ENCODE measurements at regions not wholly inside any gene's neighbourhood (a gene's known extent, or its start where the extent isn't known, plus 50 kb on each side); places are given as distances from the start of the nearest gene placed in this dataset.

- no peak overlapping the region for H3K18ac ChIP-seq (ENCODE audit: low read length)
- no peaks in the 10 kb centered on the region for H3K9me3 ChIP-seq (ENCODE audit: insufficient read depth, low read depth, low read length)
- H2BK12ac ChIP-seq (ENCODE audit: low read length): no peak overlapping the region
- H3K4me2 ChIP-seq (ENCODE audit: low read length): no peak overlapping the region
- no peak overlapping the region for H2BK120ac ChIP-seq (ENCODE audit: insufficient read depth, low read length, poor library complexity)
- no peaks in the 10 kb centered on the region for H3K27me3 ChIP-seq (ENCODE audit: insufficient read depth, low read length)
- no peaks in the 10 kb centered on the region for H3K36me3 ChIP-seq (ENCODE audit: control insufficient read depth in 1 of 2, insufficient read depth in 2 of 2, low read length in 2 of 2)
- no peaks in the 10 kb centered on the region for H3K79me1 ChIP-seq (ENCODE audit: low read length)
- H3K4ac ChIP-seq (ENCODE audit: low read depth, low read length): no peak overlapping the region
- H4K91ac ChIP-seq (ENCODE audit: low read depth, low read length): no peak overlapping the region
- H4K8ac ChIP-seq (ENCODE audit: low read depth, low read length): no peak overlapping the region
- no peak overlapping the region for H3K4me3 ChIP-seq (ENCODE audit: low read depth, low read length)
- H3K9ac ChIP-seq (ENCODE audit: low read length): no peak overlapping the region
- H3K23ac ChIP-seq (ENCODE audit: low read length): no peak overlapping the region
- no peaks in the 10 kb centered on the region for H3K4me1 ChIP-seq (ENCODE audit: control insufficient read depth in 1 of 2, insufficient read depth in 2 of 2, low read length in 2 of 2)
- H2AK5ac ChIP-seq (ENCODE audit: low read length): no peak overlapping the region
- no CpG with 5 or more reads among the region's 2 CpGs for WGBS (ENCODE audit: extremely low coverage, insufficient coverage, insufficient read length)
- no peak overlapping the region for H2AFZ ChIP-seq (ENCODE audit: insufficient read depth, low read length, poor library complexity)
- H3K79me2 ChIP-seq (ENCODE audit: control insufficient read depth, insufficient read depth, low read length, poor library complexity): no peaks in the 10 kb centered on the region
- no peak overlapping the region for H2BK5ac ChIP-seq (ENCODE audit: low read depth, low read length, poor library complexity)
- H3K14ac ChIP-seq (ENCODE audit: low read length): no peak overlapping the region
- no peak overlapping the region for H3K27ac ChIP-seq (ENCODE audit: low read depth, low read length)
- H4K12ac ChIP-seq (ENCODE audit: low read depth, low read length): no peak overlapping the region
- DNase-seq: no peak
Measured at GRCh38 chr1:199071080-199071479, 432.2 kb downstream of the PTPRC start.

- Histone ChIP-seq H2AK5ac (ENCODE audit: low read length) (no peak overlapping the region), H3K4ac (ENCODE audit: low read depth, low read length) (no peak overlapping the region), H3K4me3 (ENCODE audit: low read depth, low read length) (no peak overlapping the region), H3K27me3 (ENCODE audit: insufficient read depth, low read length) (no peaks in the 10 kb centered on the region), H2BK5ac (ENCODE audit: low read depth, low read length, poor library complexity) (no peak overlapping the region), H3K36me3 (ENCODE audit: control insufficient read depth in 1 of 2, insufficient read depth in 2 of 2, low read length in 2 of 2) (no peaks in the 10 kb centered on the region), H4K12ac (ENCODE audit: low read depth, low read length) (no peak overlapping the region), H3K14ac (ENCODE audit: low read length) (no peak overlapping the region), H3K18ac (ENCODE audit: low read length) (no peak overlapping the region), H3K79me2 (ENCODE audit: control insufficient read depth, insufficient read depth, low read length, poor library complexity) (no peaks in the 10 kb centered on the region), H3K23ac (ENCODE audit: low read length) (no peak overlapping the region), H3K4me1 (ENCODE audit: control insufficient read depth in 1 of 2, insufficient read depth in 2 of 2, low read length in 2 of 2) (no peaks in the 10 kb centered on the region), H3K9me3 (ENCODE audit: insufficient read depth, low read depth, low read length) (no peaks in the 10 kb centered on the region), H2AFZ (ENCODE audit: insufficient read depth, low read length, poor library complexity) (no peak overlapping the region), H2BK120ac (ENCODE audit: insufficient read depth, low read length, poor library complexity) (no peak overlapping the region), H2BK12ac (ENCODE audit: low read length) (no peak overlapping the region), H4K8ac (ENCODE audit: low read depth, low read length) (no peak overlapping the region), H3K9ac (ENCODE audit: low read length) (no peak overlapping the region), H3K4me2 (ENCODE audit: low read length) (no peak overlapping the region), H3K79me1 (ENCODE audit: low read length) (no peaks in the 10 kb centered on the region), H4K91ac (ENCODE audit: low read depth, low read length) (no peak overlapping the region), H3K27ac (ENCODE audit: low read depth, low read length) (no peak overlapping the region)
- DNase-seq: peak; percentile 16 to 95
- WGBS (ENCODE audit: extremely low coverage, insufficient coverage, insufficient read length): no CpG with 5 or more reads among the region's 1 CpG
Measured at GRCh38 chr1:199073166-199073565, 434.3 kb downstream of the PTPRC start.

GRCh38 chr1:199075792-199076191, 437.0 kb downstream of the PTPRC start:
- no peak overlapping the region for H4K91ac ChIP-seq (ENCODE audit: low read depth, low read length)
- H3K4me3 ChIP-seq (ENCODE audit: low read depth, low read length): no peak overlapping the region
- H3K18ac ChIP-seq (ENCODE audit: low read length): no peak overlapping the region
- H2BK5ac ChIP-seq (ENCODE audit: low read depth, low read length, poor library complexity): no peak overlapping the region
- no peak overlapping the region for H2AK5ac ChIP-seq (ENCODE audit: low read length)
- no peak overlapping the region for H4K8ac ChIP-seq (ENCODE audit: low read depth, low read length)
- H4K12ac ChIP-seq (ENCODE audit: low read depth, low read length): no peak overlapping the region
- H3K27me3 ChIP-seq (ENCODE audit: insufficient read depth, low read length): no peaks in the 10 kb centered on the region
- no peak overlapping the region for H3K4ac ChIP-seq (ENCODE audit: low read depth, low read length)
- H2BK12ac ChIP-seq (ENCODE audit: low read length): peak overlapping the region; percentile 22
- no peak overlapping the region for H3K9ac ChIP-seq (ENCODE audit: low read length)
- no peak overlapping the region for H2BK120ac ChIP-seq (ENCODE audit: insufficient read depth, low read length, poor library complexity)
- H3K79me2 ChIP-seq (ENCODE audit: control insufficient read depth, insufficient read depth, low read length, poor library complexity): no peaks in the 10 kb centered on the region
- no peak overlapping the region for H3K23ac ChIP-seq (ENCODE audit: low read length)
- no peak overlapping the region for H3K4me2 ChIP-seq (ENCODE audit: low read length)
- no peaks in the 10 kb centered on the region for H3K36me3 ChIP-seq (ENCODE audit: control insufficient read depth in 1 of 2, insufficient read depth in 2 of 2, low read length in 2 of 2)
- DNase-seq: no peak
- H2AFZ ChIP-seq (ENCODE audit: insufficient read depth, low read length, poor library complexity): peak overlapping the region; percentile 63
- no peaks in the 10 kb centered on the region for H3K4me1 ChIP-seq (ENCODE audit: control insufficient read depth in 1 of 2, insufficient read depth in 2 of 2, low read length in 2 of 2)
- no peaks in the 10 kb centered on the region for H3K9me3 ChIP-seq (ENCODE audit: insufficient read depth, low read depth, low read length)
- H3K27ac ChIP-seq (ENCODE audit: low read depth, low read length): no peak overlapping the region
- WGBS (ENCODE audit: extremely low coverage, insufficient coverage, insufficient read length): no CpG with 5 or more reads among the region's 2 CpGs
- H3K14ac ChIP-seq (ENCODE audit: low read length): no peak overlapping the region
- no peaks in the 10 kb centered on the region for H3K79me1 ChIP-seq (ENCODE audit: low read length)

- Histone ChIP-seq H3K79me1 (ENCODE audit: low read length) (no peaks in the 10 kb centered on the region), H2AK5ac (ENCODE audit: low read length) (no peak overlapping the region), H4K91ac (ENCODE audit: low read depth, low read length) (no peak overlapping the region), H3K9me3 (ENCODE audit: insufficient read depth, low read depth, low read length) (no peaks in the 10 kb centered on the region), H3K4me3 (ENCODE audit: low read depth, low read length) (no peak overlapping the region), H4K12ac (ENCODE audit: low read depth, low read length) (no peak overlapping the region), H3K27me3 (ENCODE audit: insufficient read depth, low read length) (no peaks in the 10 kb centered on the region), H2BK5ac (ENCODE audit: low read depth, low read length, poor library complexity) (no peak overlapping the region), H3K4me1 (ENCODE audit: control insufficient read depth in 1 of 2, insufficient read depth in 2 of 2, low read length in 2 of 2) (no peaks in the 10 kb centered on the region), H3K14ac (ENCODE audit: low read length) (no peak overlapping the region), H3K4me2 (ENCODE audit: low read length) (no peak overlapping the region), H3K79me2 (ENCODE audit: control insufficient read depth, insufficient read depth, low read length, poor library complexity) (no peaks in the 10 kb centered on the region), H3K27ac (ENCODE audit: low read depth, low read length) (no peak overlapping the region), H3K18ac (ENCODE audit: low read length) (no peak overlapping the region), H4K8ac (ENCODE audit: low read depth, low read length) (no peak overlapping the region), H3K9ac (ENCODE audit: low read length) (no peak overlapping the region), H3K23ac (ENCODE audit: low read length) (no peak overlapping the region), H3K4ac (ENCODE audit: low read depth, low read length) (no peak overlapping the region), H3K36me3 (ENCODE audit: control insufficient read depth in 1 of 2, insufficient read depth in 2 of 2, low read length in 2 of 2) (no peaks in the 10 kb centered on the region), H2AFZ (ENCODE audit: insufficient read depth, low read length, poor library complexity) (no peak overlapping the region), H2BK12ac (ENCODE audit: low read length) (no peak overlapping the region), H2BK120ac (ENCODE audit: insufficient read depth, low read length, poor library complexity) (no peak overlapping the region)
- no CpG with 5 or more reads among the region's 1 CpG for WGBS (ENCODE audit: extremely low coverage, insufficient coverage, insufficient read length)
- no peak for DNase-seq
Measured at GRCh38 chr1:199079994-199080393, 441.2 kb downstream of the PTPRC start.

Data from trophoblast cell (in vitro differentiated cells and primary cell).